Loucy (cell line): ENCODE measurements at regions not wholly inside any gene's neighbourhood (a gene's known extent, or its start where the extent isn't known, plus 50 kb on each side); places are given as distances from the start of the nearest gene placed in this dataset.

Experiments used
- CTCF ChIP-seq: fragments of 200-600 bp; sonication (generic); conservative IDR thresholded peaks from 2 replicates; pipeline ENCODE4 v1.5.1; 2014; ENCODE audit warnings: mild to moderate bottlenecking, antibody characterized with exemption, low read length
- EZH2phosphoT487 ChIP-seq: fragments of 200-600 bp; IDR thresholded peaks from 2 replicates; pipeline ENCODE4 v1.6.1; 2018; ENCODE audit warnings: antibody characterized with exemption, mild to moderate bottlenecking, moderate library complexity, borderline replicate concordance

DNA sequence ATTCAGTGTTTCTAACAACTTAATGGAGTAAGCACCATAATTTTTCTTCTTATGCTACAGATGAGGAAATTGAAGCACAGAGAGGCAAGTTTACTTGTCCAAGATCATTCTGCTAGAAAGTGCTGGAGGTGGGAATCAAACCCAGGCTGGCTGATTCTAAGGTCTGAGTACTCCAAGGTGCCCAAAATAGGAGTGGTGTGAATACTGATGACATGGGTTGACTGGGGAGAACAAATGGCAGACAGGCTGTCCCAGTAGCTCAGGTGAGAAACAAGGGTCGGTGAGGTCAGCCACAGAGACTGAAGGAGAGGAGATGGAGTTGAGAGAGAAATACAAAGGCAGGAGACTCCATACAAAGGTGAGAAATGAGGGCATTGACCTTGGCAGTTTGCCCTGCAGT lies 144.5 kb upstream of the EGFLAM start:
- TF ChIP-seq CTCF (no peak), EZH2phosphoT487 (no peak)
